H9 (cell line): ENCODE measurements at regions not wholly inside any gene's neighbourhood (a gene's known extent, or its start where the extent isn't known, plus 50 kb on each side); places are given as distances from the start of the nearest gene placed in this dataset.
A peak's percentile ranks its signal among the peaks of the same experiment; 100 is the strongest.
"Not testable (repeated sequence)": the region's sequence is repeated elsewhere in the genome, so short reads cannot be mapped to it uniquely, and the experiment has no call there.

Experiments used
- DNase-seq: peaks from one replicate; pipeline ENCODE4 v3.0.0-alpha.2; 2017
- H2AFZ ChIP-seq: one replicate; pipeline ENCODE4 v1.6.1; 2013; ENCODE audit warnings: mild to moderate bottlenecking, low read length, control low read depth, moderate library complexity
- H2AK5ac ChIP-seq: 2 replicates; pipeline ENCODE4 v1.6.1; 2013; ENCODE audit warnings: low read length, control low read depth, mixed read lengths; ENCODE audit not compliant: insufficient read length
- H2BK120ac ChIP-seq: one replicate; pipeline ENCODE4 v1.6.1; 2013; ENCODE audit warnings: low read depth, mild to moderate bottlenecking, low read length, control low read depth, inconsistent platforms; ENCODE audit not compliant: poor library complexity, severe bottlenecking
- H2BK12ac ChIP-seq: 2 replicates; pipeline ENCODE4 v1.6.1; 2013; ENCODE audit warnings: low read length, control low read depth, mixed read lengths, low read depth; ENCODE audit not compliant: insufficient read length
- H2BK15ac ChIP-seq: 2 replicates; pipeline ENCODE4 v1.6.1; 2013; ENCODE audit warnings: low read depth, low read length, control low read depth
- H2BK20ac ChIP-seq: one replicate; pipeline ENCODE4 v1.6.1; 2013; ENCODE audit warnings: low read depth, mild to moderate bottlenecking, low read length, control low read depth, inconsistent platforms; ENCODE audit not compliant: poor library complexity, severe bottlenecking
- H2BK5ac ChIP-seq: 2 replicates; pipeline ENCODE4 v1.6.1; 2013; ENCODE audit warnings: low read length, control low read depth, mixed read lengths; ENCODE audit not compliant: insufficient read length
- H3K14ac ChIP-seq: 2 replicates; pipeline ENCODE4 v1.6.1; 2013; ENCODE audit warnings: low read length, control low read depth; ENCODE audit not compliant: insufficient read depth
- H3K18ac ChIP-seq: 2 replicates; pipeline ENCODE4 v1.6.1; 2013; ENCODE audit warnings: low read depth, mild to moderate bottlenecking, mixed read lengths, low read length, control low read depth; ENCODE audit not compliant: insufficient read length
- H3K23ac ChIP-seq: 2 replicates; pipeline ENCODE4 v1.6.1; 2013; ENCODE audit warnings: low read length, control low read depth, mixed read lengths, low read depth; ENCODE audit not compliant: insufficient read length
- H3K23me2 ChIP-seq: 2 replicates; pipeline ENCODE4 v1.6.1; 2013; ENCODE audit warnings: low read depth, mild to moderate bottlenecking, mixed read lengths, low read length, control low read depth; ENCODE audit not compliant: insufficient read length, poor library complexity, severe bottlenecking
- H3K27ac ChIP-seq: 2 replicates; pipeline ENCODE4 v1.5.1; 2013; ENCODE audit warnings: low read length, control low read depth, mixed read lengths, low read depth; ENCODE audit not compliant: insufficient read length
- H3K27me3 ChIP-seq: 2 replicates; pipeline ENCODE4 v1.6.1; 2013; ENCODE audit warnings: low read length, control low read depth, inconsistent platforms; ENCODE audit not compliant: insufficient read depth
- H3K4ac ChIP-seq: 2 replicates; pipeline ENCODE4 v1.6.1; 2013; ENCODE audit warnings: low read depth, mild to moderate bottlenecking, control low read depth, inconsistent platforms, low read length, moderate library complexity
- H3K4me1 ChIP-seq: 2 replicates; pipeline ENCODE4 v1.6.1; 2013; ENCODE audit warnings: low read length, control low read depth, inconsistent platforms; ENCODE audit not compliant: insufficient read depth
- H3K4me2 ChIP-seq: 2 replicates; pipeline ENCODE4 v1.6.1; 2013; ENCODE audit warnings: low read length, control low read depth, mixed read lengths; ENCODE audit not compliant: insufficient read length, insufficient read depth
- H3K56ac ChIP-seq: 2 replicates; pipeline ENCODE4 v1.6.1; 2013; ENCODE audit warnings: low read depth, mild to moderate bottlenecking, mixed read lengths, low read length, control low read depth; ENCODE audit not compliant: insufficient read length
- H3K79me1 ChIP-seq: 2 replicates; pipeline ENCODE4 v1.6.1; 2013; ENCODE audit warnings: low read depth, mild to moderate bottlenecking, moderate library complexity, low read length, control low read depth, inconsistent platforms; ENCODE audit not compliant: insufficient read depth, poor library complexity, severe bottlenecking
- H3K79me2 ChIP-seq: 2 replicates; pipeline ENCODE4 v1.6.1; 2013; ENCODE audit warnings: low read length, control low read depth, inconsistent platforms; ENCODE audit not compliant: insufficient read depth
- H3K9ac ChIP-seq: 2 replicates; pipeline ENCODE4 v1.6.1; 2013; ENCODE audit warnings: low read length, control low read depth, mixed read lengths; ENCODE audit not compliant: insufficient read length; ENCODE audit errors: extremely low read depth
- H3K9me3 ChIP-seq: one replicate; pipeline ENCODE4 v1.6.1; 2013; ENCODE audit warnings: low read depth, low read length, inconsistent platforms; ENCODE audit not compliant: control insufficient read depth
- H3T11ph ChIP-seq: one replicate; pipeline ENCODE4 v1.6.1; 2013; ENCODE audit warnings: mild to moderate bottlenecking, low read length, control low read depth, inconsistent platforms
- H4K20me1 ChIP-seq: one replicate; pipeline ENCODE4 v1.6.1; 2013; ENCODE audit not compliant: control insufficient read depth, insufficient read length, insufficient read depth
- H4K5ac ChIP-seq: 2 replicates; pipeline ENCODE4 v1.6.1; 2013; ENCODE audit warnings: low read depth, mild to moderate bottlenecking, mixed read lengths, low read length, control low read depth; ENCODE audit not compliant: insufficient read length
- H4K8ac ChIP-seq: replicated peaks from 2 replicates; pipeline ENCODE4 v1.6.1; 2013; ENCODE audit warnings: low read length, control low read depth, mixed read lengths, low read depth; ENCODE audit not compliant: insufficient read length
- H4K91ac ChIP-seq: 2 replicates; pipeline ENCODE4 v1.6.1; 2013; ENCODE audit warnings: low read depth, mild to moderate bottlenecking, moderate library complexity, mixed read lengths, low read length, control low read depth; ENCODE audit not compliant: insufficient read length
- H3K27ac Mint-ChIP-seq, 3 experiments: 2 replicates in 2 of 3; 3 replicates in 1 of 3; pipeline ENCODE4 v1.8.0; 2020 to 2021; ENCODE audit warnings: mixed read lengths in 3 of 3, mild to moderate bottlenecking in 1 of 3, moderate library complexity in 1 of 3
- H3K27me3 Mint-ChIP-seq: 2 replicates; pipeline ENCODE4 v1.8.0; 2021; ENCODE audit warnings: low read depth, mild to moderate bottlenecking, moderate library complexity, mixed read lengths
- H3K36me3 Mint-ChIP-seq, 3 experiments: 2 replicates in 2 of 3; 3 replicates in 1 of 3; pipeline ENCODE4 v1.8.0; 2020 to 2021; ENCODE audit warnings: low read depth in 3 of 3, mixed read lengths in 3 of 3; ENCODE audit not compliant: insufficient read depth in 1 of 3
- H3K4me1 Mint-ChIP-seq, 2 experiments: 2 replicates each; pipeline ENCODE4 v1.8.0; 2020; ENCODE audit warnings: mixed read lengths in 2 of 2
- H3K4me3 Mint-ChIP-seq, 2 experiments: 2 replicates in 1 of 2; 3 replicates in 1 of 2; pipeline ENCODE4 v1.8.0; 2020 to 2021; ENCODE audit warnings: mild to moderate bottlenecking in 2 of 2, mixed read lengths in 2 of 2, moderate library complexity in 1 of 2
- H3K9me3 Mint-ChIP-seq, 2 experiments: 2 replicates in 1 of 2; 3 replicates in 1 of 2; pipeline ENCODE4 v1.8.0; 2020; ENCODE audit warnings: mild to moderate bottlenecking in 2 of 2, mixed read lengths in 2 of 2, moderate library complexity in 1 of 2
- WGBS: extraction: QIAGEN DNeasy Blood & Tissue Kit; methylation state at CpG from one replicate; pipeline ENCODE4 v1.1.7; 2013; ENCODE audit warnings: missing lambda C conversion rate, low lambda C conversion rate, mixed read lengths; ENCODE audit not compliant: insufficient read length; ENCODE audit errors: extremely low coverage; 5-methylcytosine and 5-hydroxymethylcytosine counted together
- TF ChIP-seq, protein P1 (sequence below): fragments of 200-600 bp; sonication (generic); conservative IDR thresholded peaks from 3 replicates; pipeline ENCODE4 v1.8.0; 2021; ENCODE audit warnings: antibody characterized with exemption, mild to moderate bottlenecking

DNA sequence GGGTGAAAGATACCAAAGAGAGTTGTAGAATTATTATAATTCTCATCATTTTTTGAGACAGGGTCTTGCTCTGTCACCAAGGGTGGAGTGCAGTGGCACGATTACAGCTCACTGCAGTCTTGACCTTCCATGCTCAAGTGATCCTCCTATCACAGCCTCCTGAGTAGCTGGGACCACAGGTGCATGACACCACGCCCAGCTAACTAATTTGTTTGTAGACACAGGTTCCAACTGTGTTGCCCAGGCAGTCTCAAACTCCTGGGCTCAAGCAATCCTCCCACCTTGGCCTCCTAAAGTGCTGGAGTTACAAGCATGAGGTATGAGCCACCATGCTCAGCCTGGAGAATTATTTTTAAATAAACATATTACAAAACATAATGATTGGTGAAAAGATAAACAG is 92.8 kb upstream of the MSH6 start:
- Histone ChIP-seq H3T11ph (no peak overlapping the region), H4K20me1 (no peaks in the 10 kb centered on the region), H3K4me2 (no peak overlapping the region), H3K23me2 (no peaks in the 10 kb centered on the region), H2BK20ac (no peak overlapping the region), H3K9me3 (no peaks in the 10 kb centered on the region), H3K14ac (no peak overlapping the region), H3K27ac (no peak overlapping the region), H3K18ac (no peak overlapping the region), H3K4me1 (peaks cover 5% of the 10 kb centered on the region; the same call in 1 of the 2 replicates), H2AFZ (no peak overlapping the region), H2BK5ac (no peak overlapping the region), H2BK120ac (no peak overlapping the region), H2AK5ac (no peak overlapping the region), H3K27me3 (no peaks in the 10 kb centered on the region), H2BK12ac (no peak overlapping the region), H3K9ac (no peak overlapping the region), H2BK15ac (no peak overlapping the region), H3K56ac (no peak overlapping the region), H4K91ac (no peak overlapping the region), H3K23ac (no peak overlapping the region), H4K5ac (no peak overlapping the region), H3K79me1 (no peaks in the 10 kb centered on the region), H4K8ac (no peak overlapping the region), H3K4ac (no peak overlapping the region), H3K79me2 (no peaks in the 10 kb centered on the region)
- peaks cover 10 to 17% of the 10 kb centered on the region in 2 experiments for H3K9me3 Mint-ChIP-seq
- WGBS = no CpG with 5 or more reads among the region's 2 CpGs
- peaks cover 0 to 19% (median 9%) of the 10 kb centered on the region in 3 experiments; a peak in 5 of 7 replicates for H3K36me3 Mint-ChIP-seq
- no peak overlapping the region; a peak in 1 of 7 replicates for H3K27ac Mint-ChIP-seq
- TF ChIP-seq, protein P1, sequence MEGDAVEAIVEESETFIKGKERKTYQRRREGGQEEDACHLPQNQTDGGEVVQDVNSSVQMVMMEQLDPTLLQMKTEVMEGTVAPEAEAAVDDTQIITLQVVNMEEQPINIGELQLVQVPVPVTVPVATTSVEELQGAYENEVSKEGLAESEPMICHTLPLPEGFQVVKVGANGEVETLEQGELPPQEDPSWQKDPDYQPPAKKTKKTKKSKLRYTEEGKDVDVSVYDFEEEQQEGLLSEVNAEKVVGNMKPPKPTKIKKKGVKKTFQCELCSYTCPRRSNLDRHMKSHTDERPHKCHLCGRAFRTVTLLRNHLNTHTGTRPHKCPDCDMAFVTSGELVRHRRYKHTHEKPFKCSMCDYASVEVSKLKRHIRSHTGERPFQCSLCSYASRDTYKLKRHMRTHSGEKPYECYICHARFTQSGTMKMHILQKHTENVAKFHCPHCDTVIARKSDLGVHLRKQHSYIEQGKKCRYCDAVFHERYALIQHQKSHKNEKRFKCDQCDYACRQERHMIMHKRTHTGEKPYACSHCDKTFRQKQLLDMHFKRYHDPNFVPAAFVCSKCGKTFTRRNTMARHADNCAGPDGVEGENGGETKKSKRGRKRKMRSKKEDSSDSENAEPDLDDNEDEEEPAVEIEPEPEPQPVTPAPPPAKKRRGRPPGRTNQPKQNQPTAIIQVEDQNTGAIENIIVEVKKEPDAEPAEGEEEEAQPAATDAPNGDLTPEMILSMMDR = no peak
- H3K4me3 Mint-ChIP-seq = no peak overlapping the region
- no peak for DNase-seq
- H3K4me1 Mint-ChIP-seq = peaks cover 26 to 33% of the 10 kb centered on the region in 2 experiments
- H3K27me3 Mint-ChIP-seq = no peaks in the 10 kb centered on the region

DNA sequence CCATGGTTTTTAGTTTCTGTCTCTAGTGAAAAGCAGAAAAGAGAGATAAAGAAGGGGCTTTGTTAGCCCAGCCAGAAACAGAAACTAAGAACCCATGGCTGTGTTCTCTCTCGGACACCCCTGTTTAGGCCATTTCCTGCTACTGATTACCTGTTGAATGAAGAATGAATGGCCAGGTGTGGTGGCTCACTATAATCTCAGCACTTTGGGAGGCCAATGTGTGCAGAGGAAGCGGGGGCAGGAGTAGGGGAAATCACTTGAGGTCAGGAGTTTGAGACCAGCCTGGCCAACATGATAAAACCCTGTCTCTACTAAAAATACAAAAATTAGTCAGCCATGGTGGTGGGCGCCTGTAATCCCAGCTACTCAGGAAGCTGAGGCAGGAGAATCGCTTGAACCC is 93.8 kb upstream of the MSH6 start:
- not testable (repeated sequence) for H3K79me1 ChIP-seq, H3K18ac ChIP-seq, H3T11ph ChIP-seq, H2BK15ac ChIP-seq, H2BK5ac ChIP-seq, H3K14ac ChIP-seq, H2AK5ac ChIP-seq, H3K4me1 ChIP-seq, H2BK12ac ChIP-seq, H2AFZ ChIP-seq, H3K27me3 ChIP-seq, H3K27me3 Mint-ChIP-seq, H2BK20ac ChIP-seq, H3K56ac ChIP-seq, H3K79me2 ChIP-seq, H4K8ac ChIP-seq, H3K4ac ChIP-seq, H3K23ac ChIP-seq, H3K4me2 ChIP-seq, H3K4me3 Mint-ChIP-seq, DNase-seq, H3K9me3 ChIP-seq, H3K9ac ChIP-seq, H4K91ac ChIP-seq, H4K5ac ChIP-seq, H2BK120ac ChIP-seq, H3K23me2 ChIP-seq, H3K27ac ChIP-seq, H4K20me1 ChIP-seq
- Mint-ChIP-seq H3K27ac (peak overlapping the region in 2 of 3 experiments; percentile 16 to 87; a peak in 4 of 7 replicates), H3K36me3 (peaks cover 0 to 16% (median 10%) of the 10 kb centered on the region in 3 experiments; a peak in 5 of 7 replicates), H3K4me1 (peaks cover 17 to 27% of the 10 kb centered on the region in 2 experiments), H3K9me3 (peaks cover 10 to 17% of the 10 kb centered on the region in 2 experiments)
- whole genome bisulfite sequencing = no CpG with 5 or more reads among the region's 4 CpGs
